ENCODE measurements at regions not wholly inside any gene's neighbourhood (a gene's known extent, or its start where the extent isn't known, plus 50 kb on each side); places are given as distances from the start of the nearest gene placed in this dataset.

- no peaks in the 10 kb centered on the region for H3K4me1 Mint-ChIP-seq
- Histone ChIP-seq H3K9ac (ENCODE audit: insufficient read depth, low read length, poor library complexity, severe bottlenecking) (no peak overlapping the region), H3K9me3 (replicated peaks in 1 of 2; ENCODE audit: control insufficient read depth in 1 of 2, insufficient read depth in 1 of 2, low read length in 2 of 2) (peaks cover 0 to 8% of the 10 kb centered on the region in 2 donors), H2AFZ (ENCODE audit: insufficient read depth, low read depth, low read length, poor library complexity, severe bottlenecking) (no peak overlapping the region), H4K20me1 (ENCODE audit: insufficient read depth, low read length) (no peaks in the 10 kb centered on the region), H3K79me2 (ENCODE audit: insufficient read depth, low read length) (no peaks in the 10 kb centered on the region), H3K4me1 (ENCODE audit: control insufficient read depth in 1 of 2, insufficient read depth in 2 of 2, low read length in 2 of 2) (no peaks in the 10 kb centered on the region), H3K36me3 (replicated peaks in 1 of 2; ENCODE audit: control insufficient read depth in 1 of 2, insufficient read depth in 2 of 2, low read length in 2 of 2) (no peaks in the 10 kb centered on the region), H3K4me3 (replicated peaks in 1 of 3; ENCODE audit: low read depth in 2 of 3, low read length in 3 of 3) (no peak overlapping the region), H3K4me2 (replicated peaks; ENCODE audit: extremely low read depth, low read length, poor library complexity, severe bottlenecking) (no peak overlapping the region), H3K27me3 (ENCODE audit: control insufficient read depth in 2 of 2, insufficient read depth in 2 of 2, low read length in 2 of 2) (no peaks in the 10 kb centered on the region), H3K27ac (ENCODE audit: low read depth in 1 of 2, low read length in 2 of 2) (no peak overlapping the region)
- DNase-seq, result no peak
- H3K27ac Mint-ChIP-seq, result no peak overlapping the region
- intact Hi-C loops (cut with micrococcal nuclease), result no loop called here
- no peaks in the 10 kb centered on the region for H3K36me3 Mint-ChIP-seq
- no peaks in the 10 kb centered on the region for H3K27me3 Mint-ChIP-seq (ENCODE audit: low read depth in 3 of 3)
- 100% methylated on average over 1 of the region's 2 CpGs for whole genome bisulfite sequencing (ENCODE audit: insufficient coverage)
- no peak overlapping the region for H3K4me3 Mint-ChIP-seq
- peaks cover 0 to 13% (median 3%) of the 10 kb centered on the region in 7 donors for H3K9me3 Mint-ChIP-seq
- no peak for TF ChIP-seq CTCF (IDR thresholded peaks at IDR 0.05)
Measured at GRCh38 chr4:111187108-111187507, 564.2 kb upstream of the PITX2 start.

- WGBS (ENCODE audit: insufficient coverage), result no CpG with 5 or more reads among the region's 1 CpG
- no peaks in the 10 kb centered on the region for H3K4me1 ChIP-seq (ENCODE audit: control insufficient read depth in 1 of 2, insufficient read depth in 2 of 2, low read length in 2 of 2)
- no peak for DNase-seq
- Mint-ChIP-seq H3K4me1 (no peaks in the 10 kb centered on the region), H3K36me3 (no peaks in the 10 kb centered on the region), H3K27me3 (ENCODE audit: low read depth in 3 of 3) (no peaks in the 10 kb centered on the region), H3K9me3 (peaks cover 0 to 3% (median 0%) of the 10 kb centered on the region in 7 donors), H3K4me3 (no peak overlapping the region), H3K27ac (no peak overlapping the region)
- H2AFZ ChIP-seq (ENCODE audit: insufficient read depth, low read depth, low read length, poor library complexity, severe bottlenecking), result no peak overlapping the region
- intact Hi-C loops (cut with micrococcal nuclease), result no loop called here
- no peaks in the 10 kb centered on the region for H4K20me1 ChIP-seq (ENCODE audit: insufficient read depth, low read length)
- H3K79me2 ChIP-seq (ENCODE audit: insufficient read depth, low read length), result no peaks in the 10 kb centered on the region
- H3K4me3 ChIP-seq (replicated peaks in 1 of 3; ENCODE audit: low read depth in 2 of 3, low read length in 3 of 3), result no peak overlapping the region
- no peak overlapping the region for H3K9ac ChIP-seq (ENCODE audit: insufficient read depth, low read length, poor library complexity, severe bottlenecking)
- no peaks in the 10 kb centered on the region for H3K9me3 ChIP-seq (replicated peaks in 1 of 2; ENCODE audit: control insufficient read depth in 1 of 2, insufficient read depth in 1 of 2, low read length in 2 of 2)
- no peaks in the 10 kb centered on the region for H3K36me3 ChIP-seq (replicated peaks in 1 of 2; ENCODE audit: control insufficient read depth in 1 of 2, insufficient read depth in 2 of 2, low read length in 2 of 2)
- no peak overlapping the region for H3K4me2 ChIP-seq (replicated peaks; ENCODE audit: extremely low read depth, low read length, poor library complexity, severe bottlenecking)
- no peak overlapping the region for H3K27ac ChIP-seq (ENCODE audit: low read depth in 1 of 2, low read length in 2 of 2)
- TF ChIP-seq CTCF (IDR thresholded peaks at IDR 0.05), result no peak
- no peaks in the 10 kb centered on the region for H3K27me3 ChIP-seq (ENCODE audit: control insufficient read depth in 2 of 2, insufficient read depth in 2 of 2, low read length in 2 of 2)
Measured at GRCh38 chr4:111198446-111198845, 575.6 kb upstream of the PITX2 start.

All from CD14-positive monocyte (primary cell).